Upper lobe of left lung (tissue), 4 donors: ENCODE measurements at regions not wholly inside any gene's neighbourhood (a gene's known extent, or its start where the extent isn't known, plus 50 kb on each side); places are given as distances from the start of the nearest gene placed in this dataset.

Experiments used
- POLR2A ChIP-seq, 4 donors: fragments of 450-650 bp; IDR thresholded peaks; one replicate each; pipeline ENCODE4 v1.5.1; 2016 to 2017; ENCODE audit warnings: antibody characterized with exemption in 4 of 4, mild to moderate bottlenecking in 2 of 4
- POLR2AphosphoS5 ChIP-seq, 2 donors: sonication (generic); formaldehyde crosslinking; IDR thresholded peaks; one replicate each; pipeline ENCODE4 v1.5.1; 2017; ENCODE audit warnings: antibody characterized with exemption in 2 of 2
- TF ChIP-seq, protein P1 (sequence below), 6 experiments: fragments of 450-650 bp in 4 of 6; fragments of 200-600 bp in 2 of 6; sonication (generic) in 2 of 6; IDR thresholded peaks; one replicate each; pipeline ENCODE4 v1.5.1; 2016 to 2019; ENCODE audit warnings: antibody characterized with exemption in 6 of 6

GRCh38 chr5:167417662-167418061, 873.8 kb upstream of the WWC1 start:
- TF ChIP-seq, protein P1, sequence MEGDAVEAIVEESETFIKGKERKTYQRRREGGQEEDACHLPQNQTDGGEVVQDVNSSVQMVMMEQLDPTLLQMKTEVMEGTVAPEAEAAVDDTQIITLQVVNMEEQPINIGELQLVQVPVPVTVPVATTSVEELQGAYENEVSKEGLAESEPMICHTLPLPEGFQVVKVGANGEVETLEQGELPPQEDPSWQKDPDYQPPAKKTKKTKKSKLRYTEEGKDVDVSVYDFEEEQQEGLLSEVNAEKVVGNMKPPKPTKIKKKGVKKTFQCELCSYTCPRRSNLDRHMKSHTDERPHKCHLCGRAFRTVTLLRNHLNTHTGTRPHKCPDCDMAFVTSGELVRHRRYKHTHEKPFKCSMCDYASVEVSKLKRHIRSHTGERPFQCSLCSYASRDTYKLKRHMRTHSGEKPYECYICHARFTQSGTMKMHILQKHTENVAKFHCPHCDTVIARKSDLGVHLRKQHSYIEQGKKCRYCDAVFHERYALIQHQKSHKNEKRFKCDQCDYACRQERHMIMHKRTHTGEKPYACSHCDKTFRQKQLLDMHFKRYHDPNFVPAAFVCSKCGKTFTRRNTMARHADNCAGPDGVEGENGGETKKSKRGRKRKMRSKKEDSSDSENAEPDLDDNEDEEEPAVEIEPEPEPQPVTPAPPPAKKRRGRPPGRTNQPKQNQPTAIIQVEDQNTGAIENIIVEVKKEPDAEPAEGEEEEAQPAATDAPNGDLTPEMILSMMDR (IDR thresholded peaks at IDR 0.05), result no peak
- TF ChIP-seq POLR2A (IDR thresholded peaks at IDR 0.05) (no peak), POLR2AphosphoS5 (IDR thresholded peaks at IDR 0.05) (no peak)
